ENCODE measurements at regions not wholly inside any gene's neighbourhood (a gene's known extent, or its start where the extent isn't known, plus 50 kb on each side); places are given as distances from the start of the nearest gene placed in this dataset.

GRCh38 chr10:131025333-131025732 lies 286.2 kb downstream of the TCERG1L start:
- H2BK15ac ChIP-seq (ENCODE audit: low read depth, low read length), result no peak overlapping the region
- no peaks in the 10 kb centered on the region for H4K20me1 ChIP-seq (ENCODE audit: control insufficient read depth, insufficient read depth, insufficient read length)
- no peaks in the 10 kb centered on the region for H3K23me2 ChIP-seq (ENCODE audit: insufficient read length, low read depth, low read length, poor library complexity, severe bottlenecking)
- no peak overlapping the region; the same call in 1 of the 2 replicates for H3K14ac ChIP-seq (ENCODE audit: insufficient read depth, low read length)
- H2AFZ ChIP-seq (ENCODE audit: low read length), result no peak overlapping the region
- DNase-seq, result no peak
- no peak overlapping the region for H3T11ph ChIP-seq (ENCODE audit: low read length)
- no peak for TF ChIP-seq CTCF (conservative IDR thresholded peaks at IDR 0.05)
- no peaks in the 10 kb centered on the region; a peak in 1 of 7 replicates for H3K36me3 Mint-ChIP-seq (ENCODE audit: insufficient read depth in 1 of 3, low read depth in 3 of 3)
- H3K4me1 ChIP-seq (ENCODE audit: insufficient read depth, low read length), result no peaks in the 10 kb centered on the region
- no peak overlapping the region for H4K5ac ChIP-seq (ENCODE audit: insufficient read length, low read depth, low read length)
- H3K18ac ChIP-seq (ENCODE audit: insufficient read length, low read depth, low read length), result no peak overlapping the region
- no peak overlapping the region for H3K56ac ChIP-seq (ENCODE audit: insufficient read length, low read depth, low read length)
- H3K4me1 Mint-ChIP-seq, result peaks cover 6% of the 10 kb centered on the region in 2 experiments; a peak in 2 of 4 replicates
- no peak overlapping the region for H3K27ac ChIP-seq (ENCODE audit: insufficient read length, low read depth, low read length)
- no peak overlapping the region for H4K8ac ChIP-seq (replicated peaks; ENCODE audit: insufficient read length, low read depth, low read length)
- no peaks in the 10 kb centered on the region; a peak in 1 of 5 replicates for H3K9me3 Mint-ChIP-seq
- no peaks in the 10 kb centered on the region for H3K79me2 ChIP-seq (ENCODE audit: insufficient read depth, low read length)
- H2BK12ac ChIP-seq (ENCODE audit: insufficient read length, low read depth, low read length), result no peak overlapping the region
- H3K27me3 Mint-ChIP-seq (ENCODE audit: low read depth), result peaks cover 2% of the 10 kb centered on the region
- WGBS (ENCODE audit: extremely low coverage, insufficient read length, low lambda C conversion rate), result no CpG with 5 or more reads among the region's 9 CpGs
- H2BK5ac ChIP-seq (ENCODE audit: insufficient read length, low read length), result no peak overlapping the region
- H3K27me3 ChIP-seq (ENCODE audit: insufficient read depth, low read length), result no peaks in the 10 kb centered on the region
- H2AK5ac ChIP-seq (ENCODE audit: insufficient read length, low read length), result no peak overlapping the region
- H2BK20ac ChIP-seq (ENCODE audit: low read depth, low read length, poor library complexity, severe bottlenecking), result no peak overlapping the region
- H3K4me2 ChIP-seq (ENCODE audit: insufficient read depth, insufficient read length, low read length), result no peak overlapping the region
- no peak overlapping the region for H3K9ac ChIP-seq (ENCODE audit: extremely low read depth, insufficient read length, low read length)
- no peaks in the 10 kb centered on the region for H3K79me1 ChIP-seq (ENCODE audit: insufficient read depth, low read depth, low read length, poor library complexity, severe bottlenecking)
- H2BK120ac ChIP-seq (ENCODE audit: low read depth, low read length, poor library complexity, severe bottlenecking), result no peak overlapping the region
- no peak overlapping the region for H3K4ac ChIP-seq (ENCODE audit: low read depth, low read length)
- H3K23ac ChIP-seq (ENCODE audit: insufficient read length, low read depth, low read length), result no peak overlapping the region
- H3K4me3 Mint-ChIP-seq, result no peak overlapping the region
- H3K27ac Mint-ChIP-seq, result no peak overlapping the region
- no peak overlapping the region for H4K91ac ChIP-seq (ENCODE audit: insufficient read length, low read depth, low read length)
- H3K9me3 ChIP-seq (ENCODE audit: control insufficient read depth, low read depth, low read length), result no peaks in the 10 kb centered on the region

Data from H9 (cell line).